BE2C (cell line): ENCODE measurements at regions not wholly inside any gene's neighbourhood (a gene's known extent, or its start where the extent isn't known, plus 50 kb on each side); places are given as distances from the start of the nearest gene placed in this dataset.

Experiments
- DNase-seq: peaks from one replicate; pipeline ENCODE4 v3.0.0-alpha.2; 2020
- H3K27me3 ChIP-seq: fragments of 250-450 bp; sonication (Bioruptor Pico); 2 replicates; pipeline ENCODE4 v1.5.1; 2020; ENCODE audit warnings: mild to moderate bottlenecking
- H3K36me3 ChIP-seq: fragments of 250-450 bp; sonication (Bioruptor Pico); 2 replicates; pipeline ENCODE4 v1.5.1; 2020; ENCODE audit warnings: mild to moderate bottlenecking
- H3K4me1 ChIP-seq: fragments of 250-450 bp; sonication (Bioruptor Pico); 2 replicates; pipeline ENCODE4 v1.5.1; 2020
- H3K4me3 ChIP-seq: 2 replicates; pipeline ENCODE4 v1.5.1; 2011; ENCODE audit warnings: low read depth, low read length
- H3K9me3 ChIP-seq: fragments of 250-450 bp; sonication (Bioruptor Pico); 2 replicates; pipeline ENCODE4 v1.5.1; 2020
- TF ChIP-seq, protein P1 (sequence below): IDR thresholded peaks from 2 replicates; pipeline ENCODE4 v1.5.1; 2012; ENCODE audit warnings: mild to moderate bottlenecking, low read depth, low read length

DNA sequence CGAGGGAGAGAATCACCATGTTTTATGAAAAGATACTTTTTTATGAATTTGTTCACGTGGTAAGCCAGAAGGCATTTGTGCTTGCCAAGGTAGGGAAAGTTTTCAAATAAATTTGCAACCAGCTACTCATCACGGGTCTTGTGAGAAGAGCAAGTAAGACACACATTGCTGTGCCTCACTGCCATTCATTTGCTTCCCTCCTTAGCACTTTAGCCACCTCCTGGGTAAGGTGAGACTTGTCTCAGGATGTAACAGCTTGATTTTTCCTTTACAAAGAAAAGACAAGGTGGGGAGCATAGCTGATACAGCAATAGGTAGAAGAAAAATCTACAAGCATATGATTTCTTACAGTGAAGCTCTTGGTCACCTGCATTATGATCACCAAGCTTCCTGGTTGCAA is 342.4 kb upstream of the GRM3 start:
- Histone ChIP-seq H3K27me3 (no peaks in the 10 kb centered on the region), H3K9me3 (no peaks in the 10 kb centered on the region), H3K36me3 (no peaks in the 10 kb centered on the region), H3K4me3 (no peak overlapping the region), H3K4me1 (no peaks in the 10 kb centered on the region)
- DNase-seq: no peak
- TF ChIP-seq, protein P1, sequence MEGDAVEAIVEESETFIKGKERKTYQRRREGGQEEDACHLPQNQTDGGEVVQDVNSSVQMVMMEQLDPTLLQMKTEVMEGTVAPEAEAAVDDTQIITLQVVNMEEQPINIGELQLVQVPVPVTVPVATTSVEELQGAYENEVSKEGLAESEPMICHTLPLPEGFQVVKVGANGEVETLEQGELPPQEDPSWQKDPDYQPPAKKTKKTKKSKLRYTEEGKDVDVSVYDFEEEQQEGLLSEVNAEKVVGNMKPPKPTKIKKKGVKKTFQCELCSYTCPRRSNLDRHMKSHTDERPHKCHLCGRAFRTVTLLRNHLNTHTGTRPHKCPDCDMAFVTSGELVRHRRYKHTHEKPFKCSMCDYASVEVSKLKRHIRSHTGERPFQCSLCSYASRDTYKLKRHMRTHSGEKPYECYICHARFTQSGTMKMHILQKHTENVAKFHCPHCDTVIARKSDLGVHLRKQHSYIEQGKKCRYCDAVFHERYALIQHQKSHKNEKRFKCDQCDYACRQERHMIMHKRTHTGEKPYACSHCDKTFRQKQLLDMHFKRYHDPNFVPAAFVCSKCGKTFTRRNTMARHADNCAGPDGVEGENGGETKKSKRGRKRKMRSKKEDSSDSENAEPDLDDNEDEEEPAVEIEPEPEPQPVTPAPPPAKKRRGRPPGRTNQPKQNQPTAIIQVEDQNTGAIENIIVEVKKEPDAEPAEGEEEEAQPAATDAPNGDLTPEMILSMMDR: no peak

DNA sequence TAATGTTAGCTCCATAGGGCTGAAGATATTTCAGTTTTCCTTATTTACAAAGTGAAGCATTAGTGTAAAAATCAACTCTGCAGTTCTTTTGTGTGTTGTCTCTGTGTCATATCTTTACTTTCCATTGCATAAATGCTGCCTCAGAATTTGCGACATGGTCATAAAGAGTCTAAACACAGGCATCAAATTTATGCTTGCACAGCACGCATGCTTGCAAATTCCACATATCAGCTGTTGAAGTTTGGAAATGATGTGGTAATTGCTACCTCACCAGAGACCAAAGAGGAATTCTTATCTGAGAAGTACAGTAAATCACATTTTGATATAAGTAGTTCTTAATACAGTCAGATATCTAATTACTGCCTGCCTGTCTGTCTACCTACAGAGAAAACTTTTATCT is 348.2 kb upstream of the GRM3 start:
- TF ChIP-seq, protein P1: no peak
- H3K9me3 ChIP-seq: no peaks in the 10 kb centered on the region
- no peaks in the 10 kb centered on the region for H3K36me3 ChIP-seq
- no peak for DNase-seq
- H3K4me3 ChIP-seq: no peak overlapping the region
- no peaks in the 10 kb centered on the region for H3K4me1 ChIP-seq
- H3K27me3 ChIP-seq: no peaks in the 10 kb centered on the region

DNA sequence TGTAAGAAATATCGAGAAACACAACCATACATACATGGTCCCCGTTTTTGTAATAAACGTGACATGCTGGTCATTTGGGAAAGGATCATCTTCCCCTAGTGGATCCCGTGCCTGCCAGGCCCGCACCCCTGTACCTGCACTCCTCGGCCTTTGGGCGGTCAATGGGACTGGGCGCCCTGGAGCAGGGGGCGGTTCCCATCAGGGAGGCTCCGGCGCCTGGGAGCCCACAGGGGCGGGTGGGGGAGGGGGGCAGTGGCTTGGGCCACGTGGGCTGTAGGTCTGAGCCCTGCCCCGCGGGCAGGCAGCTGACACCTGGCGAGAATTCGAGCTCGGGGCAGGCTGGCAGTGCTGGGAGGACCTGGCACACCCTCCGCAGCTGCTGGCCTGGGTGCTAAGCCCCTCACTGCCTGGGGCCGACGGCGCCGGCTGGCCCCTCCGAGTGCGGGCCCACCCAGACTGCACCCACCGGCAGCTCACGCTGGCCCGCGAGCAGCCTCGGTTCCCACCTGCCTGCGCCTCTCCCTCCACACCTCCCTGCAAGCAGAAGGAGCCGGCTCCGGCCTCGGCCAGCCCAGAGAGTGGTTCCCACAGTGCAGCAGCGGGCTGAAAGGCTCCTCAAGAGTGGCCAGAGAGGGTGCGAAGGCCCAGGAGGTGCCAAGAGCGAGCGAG is 361.6 kb upstream of the GRM3 start:
- Histone ChIP-seq H3K4me3 (no peak overlapping the region), H3K9me3 (no peaks in the 10 kb centered on the region), H3K4me1 (no peaks in the 10 kb centered on the region), H3K27me3 (no peaks in the 10 kb centered on the region), H3K36me3 (no peaks in the 10 kb centered on the region)
- TF ChIP-seq, protein P1: no peak
- DNase-seq: peak; percentile 3

DNA sequence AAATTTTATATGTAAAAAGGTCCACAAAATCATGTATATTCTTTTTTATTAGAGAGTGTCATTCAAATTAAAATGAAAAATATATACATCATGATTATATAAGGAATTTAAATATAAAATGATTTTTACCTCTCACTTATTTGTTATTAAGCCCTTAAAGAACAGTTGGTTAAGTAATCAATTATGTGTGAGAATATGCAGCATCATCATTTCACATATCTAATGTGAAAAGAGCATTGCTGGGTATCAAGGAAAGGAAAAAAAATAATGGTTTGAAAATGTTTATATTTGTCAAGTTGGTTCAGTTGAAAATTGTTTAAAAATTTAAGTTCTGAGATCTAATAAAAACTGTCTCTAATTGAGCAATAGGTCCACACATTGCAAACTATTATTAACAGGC is 363.6 kb upstream of the GRM3 start:
- Histone ChIP-seq H3K27me3 (no peaks in the 10 kb centered on the region), H3K4me1 (no peaks in the 10 kb centered on the region), H3K36me3 (no peaks in the 10 kb centered on the region), H3K9me3 (no peaks in the 10 kb centered on the region), H3K4me3 (no peak overlapping the region)
- no peak for DNase-seq
- TF ChIP-seq, protein P1: no peak

DNA sequence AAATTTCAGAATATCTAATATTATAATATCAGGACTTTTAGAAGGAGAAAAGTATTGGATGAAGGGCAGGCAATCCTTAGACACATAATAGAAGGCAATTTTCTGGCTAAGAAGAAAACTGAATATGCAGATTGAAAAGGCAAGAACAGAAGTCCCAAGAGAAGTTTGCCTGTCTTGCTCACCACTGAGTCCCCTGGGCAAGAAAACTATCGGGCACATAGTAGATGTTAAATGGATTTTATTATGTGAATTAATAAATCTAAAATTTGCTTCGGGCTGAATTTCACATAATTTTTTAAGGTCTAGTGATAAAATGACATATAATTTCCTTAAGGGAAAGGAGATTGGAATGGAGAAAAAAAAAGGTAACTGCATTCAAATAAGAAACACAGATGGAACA is 380.9 kb upstream of the GRM3 start:
- Histone ChIP-seq H3K36me3 (no peaks in the 10 kb centered on the region), H3K4me1 (no peaks in the 10 kb centered on the region), H3K4me3 (no peak overlapping the region), H3K27me3 (no peaks in the 10 kb centered on the region), H3K9me3 (no peaks in the 10 kb centered on the region)
- DNase-seq: no peak
- TF ChIP-seq, protein P1: no peak

DNA sequence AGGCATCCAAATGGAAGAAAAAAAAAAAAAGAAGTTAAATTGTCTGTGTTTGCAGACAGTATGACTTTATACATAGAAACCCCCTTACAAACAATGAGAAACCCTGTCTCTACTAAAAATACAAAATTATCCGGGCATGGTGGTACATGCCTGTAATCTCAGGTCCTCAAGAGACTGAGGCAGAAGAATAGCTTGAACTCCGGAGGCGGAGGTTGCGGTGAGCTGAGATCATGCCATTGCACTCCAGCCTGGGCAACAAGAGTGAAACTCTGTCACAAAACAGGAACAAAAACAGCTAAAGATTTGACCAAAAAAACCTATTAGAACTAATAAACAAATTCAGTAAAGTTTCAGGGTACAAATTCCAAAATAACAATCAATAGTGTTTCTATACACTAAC is 385.8 kb upstream of the GRM3 start:
- TF ChIP-seq, protein P1: no peak
- Histone ChIP-seq H3K27me3 (no peaks in the 10 kb centered on the region), H3K4me1 (no peaks in the 10 kb centered on the region), H3K36me3 (no peaks in the 10 kb centered on the region), H3K4me3 (no peak overlapping the region), H3K9me3 (no peaks in the 10 kb centered on the region)
- no peak for DNase-seq
